ENCODE measurements at regions not wholly inside any gene's neighbourhood (a gene's known extent, or its start where the extent isn't known, plus 50 kb on each side); places are given as distances from the start of the nearest gene placed in this dataset.

DNA sequence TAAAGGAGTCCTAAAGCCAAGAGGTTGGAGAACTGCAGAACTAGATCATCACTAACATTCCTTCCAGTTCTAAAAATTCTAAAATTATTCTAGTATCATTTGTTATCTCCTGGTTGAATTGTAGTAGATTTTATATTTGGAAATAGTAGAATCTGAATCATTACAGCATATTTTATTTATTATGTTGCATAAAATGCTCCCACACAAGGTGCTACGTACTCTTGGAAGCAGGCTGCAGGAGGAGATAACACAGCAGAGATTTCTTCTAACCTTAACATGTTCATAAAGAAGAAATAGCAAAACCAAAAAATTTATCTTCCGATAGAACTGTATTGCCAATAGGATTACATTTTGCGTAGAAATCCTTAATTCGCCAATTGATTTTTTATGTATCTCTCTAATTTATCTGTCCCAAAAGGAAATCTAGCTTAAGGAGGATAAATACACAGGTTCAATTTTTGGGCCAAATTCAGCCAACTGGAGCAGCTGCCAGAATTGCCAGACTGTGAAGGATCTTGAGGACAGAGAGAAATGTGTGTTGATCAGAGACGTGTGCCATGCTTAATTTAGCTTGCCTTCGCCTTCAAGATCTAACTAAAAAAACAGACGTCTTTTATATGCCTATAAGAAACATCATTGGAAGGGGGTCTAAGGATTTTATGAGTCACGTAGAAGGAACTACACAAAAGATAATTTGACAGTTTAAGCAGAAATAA is 134.4 kb upstream of the MITF start:
- no peak for TF ChIP-seq SUZ12 (IDR thresholded peaks at IDR 0.05)
- no peak for TF ChIP-seq SP1 (IDR thresholded peaks at IDR 0.05)
- TF ChIP-seq FOXM1 (IDR thresholded peaks at IDR 0.05; ENCODE audit: borderline replicate concordance), result no peak
- TF ChIP-seq BHLHE40 (IDR thresholded peaks at IDR 0.05; ENCODE audit: borderline replicate concordance), result no peak
- no peak for TF ChIP-seq CTBP1 (IDR thresholded peaks at IDR 0.05; ENCODE audit: borderline replicate concordance)
- no peak for TF ChIP-seq ELF4 (IDR thresholded peaks at IDR 0.05)
- TF ChIP-seq, protein P1, sequence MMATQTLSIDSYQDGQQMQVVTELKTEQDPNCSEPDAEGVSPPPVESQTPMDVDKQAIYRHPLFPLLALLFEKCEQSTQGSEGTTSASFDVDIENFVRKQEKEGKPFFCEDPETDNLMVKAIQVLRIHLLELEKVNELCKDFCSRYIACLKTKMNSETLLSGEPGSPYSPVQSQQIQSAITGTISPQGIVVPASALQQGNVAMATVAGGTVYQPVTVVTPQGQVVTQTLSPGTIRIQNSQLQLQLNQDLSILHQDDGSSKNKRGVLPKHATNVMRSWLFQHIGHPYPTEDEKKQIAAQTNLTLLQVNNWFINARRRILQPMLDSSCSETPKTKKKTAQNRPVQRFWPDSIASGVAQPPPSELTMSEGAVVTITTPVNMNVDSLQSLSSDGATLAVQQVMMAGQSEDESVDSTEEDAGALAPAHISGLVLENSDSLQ (IDR thresholded peaks at IDR 0.05), result no peak
